HG03469 (cell line): ENCODE measurements at regions not wholly inside any gene's neighbourhood (a gene's known extent, or its start where the extent isn't known, plus 50 kb on each side); places are given as distances from the start of the nearest gene placed in this dataset.
"Not testable (repeated sequence)": the region's sequence is repeated elsewhere in the genome, so short reads cannot be mapped to it uniquely, and the experiment has no call there.

Source experiments
- ATAC-seq: cut with Tn5 transposase; IDR thresholded peaks from one replicate; pipeline ENCODE4 v1.9.1; 2021; ENCODE audit warnings: mild to moderate bottlenecking, moderate library complexity, moderate number of reproducible peaks; ENCODE audit not compliant: unreplicated experiment

DNA sequence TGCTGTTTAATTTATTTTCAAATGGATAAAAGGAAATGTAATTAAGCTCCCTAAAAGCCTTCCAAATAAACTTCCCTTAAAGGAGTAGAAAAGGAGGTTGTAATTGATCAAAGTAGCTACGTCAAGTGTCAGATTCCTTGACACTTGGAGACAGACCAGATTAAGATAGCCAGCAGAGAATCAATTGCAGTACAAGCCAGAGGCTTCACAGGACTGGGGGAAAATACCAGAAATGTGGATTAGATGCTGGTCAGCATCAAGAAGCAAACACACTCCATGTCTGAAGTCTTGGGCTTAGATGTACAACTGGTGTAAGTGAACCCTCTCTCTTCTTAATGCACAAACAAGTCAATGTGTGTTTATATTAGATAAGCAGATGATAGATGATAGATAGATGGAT is 184.9 kb upstream of the TAS2R1 start:
- ATAC-seq: no peak

DNA sequence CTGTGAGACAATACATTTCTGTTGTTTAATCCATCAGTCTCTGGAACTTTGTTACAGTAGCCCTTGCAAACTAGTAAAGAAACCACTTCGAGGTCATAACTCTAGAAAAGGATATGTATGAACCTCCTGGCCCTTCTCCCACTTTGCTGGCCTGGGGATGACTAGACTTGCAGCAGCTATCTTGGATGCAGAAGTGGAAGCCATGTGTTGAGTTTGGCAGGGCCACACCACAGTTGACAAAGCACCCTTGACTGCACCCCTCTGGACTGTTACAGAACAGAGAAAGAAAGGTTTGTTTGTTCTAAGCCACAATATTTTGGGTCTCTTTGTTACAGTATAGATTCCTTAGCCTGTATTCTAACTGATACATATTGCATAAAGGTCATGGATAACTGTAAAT is 183.2 kb upstream of the TAS2R1 start:
- no peak for ATAC-seq

DNA sequence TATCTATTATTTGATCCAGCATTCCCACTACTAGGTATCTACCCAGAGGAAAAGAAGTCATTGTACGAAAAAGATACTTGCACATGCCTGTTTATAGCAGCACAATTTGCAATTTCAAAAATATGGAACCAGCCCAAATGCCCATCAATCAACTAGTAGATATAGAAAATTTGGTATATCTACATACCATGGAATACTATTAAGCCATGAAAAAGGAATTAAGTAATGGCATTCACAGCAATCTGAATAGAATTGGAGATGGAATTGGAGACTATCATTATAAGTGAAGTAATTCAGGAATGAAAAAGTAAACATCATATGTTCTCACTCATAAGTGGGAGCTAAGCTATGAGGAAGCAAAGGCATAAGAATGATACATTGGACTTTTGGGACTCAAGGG is 177.2 kb upstream of the TAS2R1 start:
- not testable (repeated sequence) for ATAC-seq

DNA sequence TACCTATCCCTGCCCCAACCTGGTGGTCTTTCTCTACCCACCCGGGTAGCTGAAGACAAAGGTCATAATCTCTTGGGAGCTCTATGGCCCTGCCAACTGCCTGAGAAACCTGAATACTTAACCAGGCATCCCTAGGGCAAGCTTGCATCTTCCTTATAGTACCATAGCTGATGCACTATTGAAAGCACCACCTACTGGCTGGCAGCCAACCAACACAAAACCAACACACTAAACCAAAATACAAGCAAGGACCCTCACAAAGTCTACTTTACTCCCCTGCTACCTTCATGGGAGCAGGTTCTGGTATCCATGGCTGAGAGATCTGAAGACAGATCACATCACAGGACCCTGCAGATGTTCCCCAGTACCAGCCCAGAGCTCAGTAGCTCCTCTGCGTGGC is 171.8 kb upstream of the TAS2R1 start:
- no peak for ATAC-seq

DNA sequence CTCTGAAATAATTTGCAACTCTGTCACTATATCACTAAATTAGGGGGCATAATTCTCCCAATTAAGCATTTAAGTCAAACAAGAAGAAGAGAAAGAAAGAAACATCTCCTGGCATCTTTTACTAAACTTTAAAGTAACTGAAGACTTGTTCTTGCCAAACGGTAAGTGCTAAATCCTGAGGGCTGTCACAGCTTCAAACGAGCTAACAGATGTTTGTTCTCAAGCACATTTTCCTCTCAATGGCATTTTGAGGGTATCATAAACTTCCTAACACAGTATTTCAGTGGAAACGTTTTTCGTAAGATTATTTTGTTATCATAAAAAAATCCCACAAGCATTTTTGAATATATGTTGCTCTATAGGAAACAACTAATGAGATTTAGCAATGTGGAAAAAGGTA is 169.5 kb upstream of the TAS2R1 start:
- ATAC-seq: no peak

DNA sequence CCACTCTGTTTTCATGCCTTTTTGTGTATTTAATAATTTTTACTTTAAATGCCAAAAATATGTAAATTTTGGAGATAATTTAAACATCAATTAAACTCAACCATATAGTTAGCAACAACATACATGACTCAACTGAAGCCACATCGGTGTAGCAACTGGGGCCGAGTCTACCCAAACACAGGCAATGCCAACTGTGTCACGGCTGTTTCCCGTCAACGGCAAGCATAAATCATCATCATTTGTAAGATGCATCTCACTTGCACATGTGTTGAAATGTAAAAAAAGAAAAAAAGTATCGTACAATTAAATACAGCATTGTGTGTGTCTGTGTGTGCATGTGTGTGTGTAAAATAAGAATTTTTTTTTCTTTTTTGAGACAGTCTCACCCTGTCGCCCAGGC is 160.1 kb upstream of the TAS2R1 start:
- no peak for ATAC-seq

DNA sequence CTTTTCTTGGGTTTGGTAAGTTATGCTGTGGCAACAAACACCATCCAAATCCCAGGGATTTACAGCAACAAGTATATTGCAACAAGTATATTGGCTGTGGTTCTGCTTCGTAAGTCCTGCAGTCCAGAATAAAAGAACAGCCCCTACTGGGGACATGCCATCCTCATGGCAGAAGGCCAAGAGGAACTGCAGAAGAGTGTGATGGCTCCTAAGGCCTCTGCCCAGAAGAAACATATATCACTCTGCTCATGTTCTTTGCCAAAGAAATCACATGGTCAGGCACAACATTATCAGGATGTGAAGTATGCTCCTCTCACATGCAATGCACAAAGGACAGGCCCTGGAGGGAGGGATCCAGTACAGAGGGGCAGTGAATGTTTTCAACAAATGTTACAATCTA is 159.6 kb upstream of the TAS2R1 start:
- no peak for ATAC-seq

DNA sequence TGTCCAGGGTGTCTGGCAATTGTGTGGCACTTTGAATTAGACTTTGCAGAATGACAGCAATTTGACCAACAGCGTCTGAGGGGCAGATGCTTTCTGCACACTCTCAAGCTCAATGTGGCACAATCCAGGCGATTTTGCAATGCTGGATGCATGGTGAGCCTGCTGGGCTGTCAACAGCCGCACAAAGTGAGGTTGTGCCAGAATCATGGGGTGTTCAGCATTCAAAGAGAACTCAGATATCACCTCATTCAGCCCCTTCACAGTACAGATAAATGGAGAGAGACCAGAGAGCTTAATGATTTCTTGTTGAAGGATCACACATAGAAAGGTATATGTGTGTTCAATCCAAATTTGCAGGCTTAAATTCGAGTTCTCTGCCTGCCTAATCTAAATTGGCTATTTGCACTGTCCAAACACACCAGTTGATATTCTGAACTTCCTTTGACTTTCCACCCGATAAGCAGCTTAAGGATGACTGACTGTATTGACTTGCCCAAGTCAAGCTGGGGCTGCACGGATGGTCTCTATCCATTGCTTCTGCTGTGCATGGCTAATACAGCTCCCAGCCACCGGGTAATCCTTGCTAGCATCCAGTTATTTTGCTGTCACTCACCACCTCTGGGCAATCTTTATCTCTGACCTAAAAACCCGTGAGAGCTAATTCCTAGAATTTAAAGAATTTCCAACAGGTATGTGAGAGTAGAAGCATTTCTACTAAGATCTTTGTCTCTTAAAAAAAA is 157.9 kb upstream of the TAS2R1 start:
- no peak for ATAC-seq

DNA sequence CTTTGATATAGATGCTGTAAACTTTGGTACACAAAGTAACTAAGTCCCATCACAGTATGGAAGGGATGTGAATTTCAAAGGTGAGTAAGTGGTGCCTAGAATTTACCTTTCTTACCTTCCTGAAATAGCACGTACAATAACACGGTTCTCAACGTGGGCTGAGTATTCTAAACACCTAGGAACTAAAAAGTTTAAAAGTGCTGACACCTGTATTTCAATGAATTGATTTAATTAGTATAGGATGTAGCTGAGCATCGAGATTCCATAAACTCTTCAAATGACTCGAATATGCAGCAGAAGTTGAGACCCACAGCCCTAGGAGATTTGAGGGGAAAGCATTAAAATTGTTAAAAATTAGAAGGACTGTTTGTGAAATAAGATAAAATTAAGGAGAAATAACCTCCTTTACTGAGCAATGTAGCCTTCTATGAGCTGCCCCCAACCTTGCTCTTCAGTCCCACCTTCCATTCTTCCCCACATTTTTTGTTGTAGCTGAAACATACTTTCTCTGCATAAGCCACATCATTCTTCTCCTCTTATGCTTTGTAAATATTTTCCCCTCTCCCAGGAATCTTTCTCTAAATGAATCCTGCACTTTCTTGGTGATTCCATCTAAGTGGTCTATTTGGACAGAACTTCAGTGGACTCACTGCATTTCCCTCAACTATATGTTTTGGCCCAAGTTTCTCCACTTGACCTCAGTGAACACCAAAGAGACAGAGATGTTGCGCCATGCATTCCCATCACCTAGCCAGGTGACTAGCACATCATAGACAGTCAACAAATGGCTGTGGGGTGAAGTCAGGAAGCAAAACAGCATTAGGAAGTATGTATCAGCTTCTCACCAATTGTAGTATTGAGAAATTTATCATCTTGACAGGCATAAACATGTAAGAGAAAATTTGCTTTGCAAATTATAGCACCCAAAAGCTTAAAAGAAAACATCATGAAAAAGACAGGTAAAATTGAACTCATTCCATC is 156.5 kb upstream of the TAS2R1 start:
- ATAC-seq: no peak

DNA sequence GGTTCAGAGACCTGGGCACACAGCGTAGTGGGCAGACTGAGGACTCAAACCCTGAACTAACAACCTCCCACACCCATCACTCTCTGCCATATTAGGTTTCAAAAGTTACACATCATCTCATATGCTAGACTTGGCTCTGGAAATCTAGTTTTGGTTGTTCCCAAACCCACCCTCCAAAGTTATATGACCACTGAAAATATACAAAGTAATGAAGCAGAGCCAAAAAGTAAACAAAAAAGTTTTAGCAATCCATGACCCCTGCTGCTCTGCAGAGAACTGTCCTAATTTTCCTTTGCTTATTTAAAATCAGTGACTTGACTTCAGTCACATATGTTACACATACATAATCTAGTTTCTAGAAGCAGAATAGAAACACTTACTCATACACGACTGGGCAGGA is 155.6 kb upstream of the TAS2R1 start:
- ATAC-seq: no peak

DNA sequence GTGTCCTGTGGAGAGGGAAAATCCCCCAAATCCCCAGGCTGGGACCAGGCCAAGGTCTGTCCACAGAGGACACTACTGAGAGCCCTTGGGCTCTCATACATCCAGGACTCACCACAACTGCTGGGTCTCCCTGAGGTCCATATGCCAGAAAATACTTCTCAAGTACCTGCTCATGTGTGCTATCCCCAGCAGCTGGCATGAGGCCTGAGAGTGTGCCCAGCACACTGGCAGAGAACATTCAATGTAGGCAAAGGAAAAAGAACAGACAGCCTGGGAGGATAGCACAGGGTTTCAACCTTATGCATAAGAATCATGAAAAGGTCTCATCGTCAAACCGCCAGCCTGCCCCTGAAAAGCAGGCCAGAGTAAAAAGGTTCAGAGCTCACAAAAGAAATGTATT is 154.1 kb upstream of the TAS2R1 start:
- no peak for ATAC-seq

DNA sequence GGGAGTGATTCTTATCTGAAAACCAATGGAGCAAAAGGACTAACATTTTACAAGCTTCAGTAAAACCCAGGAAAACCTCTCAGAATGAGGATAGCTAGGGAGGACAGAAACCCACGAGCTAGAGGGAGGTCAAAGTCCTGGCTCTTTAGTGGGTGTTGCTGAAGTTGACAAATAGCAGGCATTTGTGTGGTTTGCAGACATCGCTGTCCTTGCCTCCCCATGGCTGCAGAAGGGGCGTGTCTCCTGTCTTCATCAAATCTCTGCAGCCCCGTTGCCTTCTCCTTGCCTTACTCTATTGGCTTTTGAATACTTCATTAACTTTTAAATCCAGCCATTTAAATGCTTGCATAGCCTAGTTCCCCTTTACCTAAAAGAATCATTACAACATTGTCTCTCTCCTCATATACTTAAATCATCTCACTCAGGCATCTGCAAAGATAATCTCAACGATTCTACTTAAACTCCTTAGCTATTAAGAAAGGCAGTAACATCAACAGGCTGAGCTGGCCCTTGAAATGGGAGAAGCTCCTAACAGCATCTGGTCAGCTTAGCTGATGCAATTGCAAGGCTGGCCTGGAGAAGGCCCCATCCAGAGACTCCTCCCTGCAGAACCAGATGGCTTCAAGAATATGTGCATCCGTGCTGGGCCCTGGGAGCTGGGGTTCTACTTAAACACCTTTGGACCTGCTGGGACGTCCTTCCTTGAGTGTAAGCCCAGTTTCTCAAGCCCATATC is 152.8 kb upstream of the TAS2R1 start:
- ATAC-seq: no peak

DNA sequence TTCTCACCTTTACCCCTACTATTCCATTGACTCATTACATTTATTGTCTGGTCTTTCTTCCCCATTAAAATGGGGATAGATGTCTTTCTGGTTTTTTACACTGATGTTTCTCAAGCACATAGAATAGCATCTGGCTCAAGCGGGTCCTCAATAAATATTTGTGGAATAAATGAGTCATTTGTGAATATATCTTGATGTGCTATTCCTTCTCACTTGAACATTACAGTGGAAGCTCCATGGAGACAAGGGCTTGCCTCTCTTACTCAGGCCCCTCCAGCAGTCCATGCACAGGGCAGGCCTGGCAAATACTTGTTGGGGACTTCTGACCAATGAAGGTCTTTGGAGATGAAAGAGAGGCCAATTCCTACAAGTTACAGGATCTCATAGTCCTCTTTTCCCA is 151.7 kb upstream of the TAS2R1 start:
- no peak for ATAC-seq

DNA sequence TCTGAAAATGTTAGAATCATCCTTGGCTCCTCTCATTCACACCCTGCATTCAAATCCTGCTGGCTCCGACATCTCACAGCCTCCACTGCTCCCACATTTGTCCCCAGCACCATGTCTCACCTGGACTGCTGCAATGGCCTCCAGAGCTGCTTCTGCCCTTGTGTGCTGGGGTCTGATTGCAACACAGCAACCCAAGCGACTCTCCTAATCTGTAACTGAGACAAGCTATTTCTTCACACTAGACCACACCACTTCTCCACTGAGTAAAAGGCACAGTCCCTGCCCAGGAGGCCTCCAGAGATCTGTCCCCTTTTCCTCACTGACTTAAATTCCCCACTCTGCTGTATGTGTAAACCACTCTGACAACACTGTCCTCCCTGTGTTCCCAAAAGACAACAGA is 151.1 kb upstream of the TAS2R1 start:
- no peak for ATAC-seq

DNA sequence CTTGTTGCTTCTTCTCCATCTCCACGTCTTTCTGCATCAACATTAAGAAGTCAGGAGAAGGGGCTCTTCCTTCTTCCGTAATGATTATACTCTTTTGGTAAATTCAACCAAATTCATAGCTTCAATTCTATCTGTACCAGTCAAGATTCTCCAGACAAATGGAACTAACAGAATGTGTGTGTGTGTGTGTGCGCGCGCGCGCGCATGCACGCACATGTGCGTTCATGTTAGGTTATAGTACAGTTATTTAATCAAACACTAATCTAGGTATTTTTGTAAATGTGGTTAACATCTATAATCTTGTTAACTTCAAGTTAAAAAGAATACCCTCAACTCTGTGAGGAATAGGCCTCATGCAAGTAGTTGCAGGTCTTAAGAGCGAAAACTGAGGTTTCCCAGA is 150.3 kb upstream of the TAS2R1 start:
- ATAC-seq: no peak

DNA sequence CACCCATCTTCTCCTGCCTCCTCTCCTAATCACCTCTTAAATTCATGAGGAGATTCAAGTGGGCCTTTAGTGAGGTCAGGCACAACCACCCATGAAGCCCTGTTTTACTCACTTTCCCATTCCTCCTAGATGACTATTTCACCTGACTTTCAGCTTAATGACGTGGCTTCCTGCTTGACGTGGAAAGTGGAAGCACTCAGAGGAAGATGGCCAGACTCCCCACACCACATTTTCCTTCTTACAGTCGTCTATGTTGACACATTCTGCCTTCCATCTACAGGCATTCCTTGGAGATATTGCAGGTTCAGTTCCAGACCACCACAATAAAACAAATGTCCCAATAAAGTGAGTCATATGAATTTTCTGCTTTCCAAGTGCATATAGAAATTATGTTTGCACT is 146.4 kb upstream of the TAS2R1 start:
- ATAC-seq: no peak

DNA sequence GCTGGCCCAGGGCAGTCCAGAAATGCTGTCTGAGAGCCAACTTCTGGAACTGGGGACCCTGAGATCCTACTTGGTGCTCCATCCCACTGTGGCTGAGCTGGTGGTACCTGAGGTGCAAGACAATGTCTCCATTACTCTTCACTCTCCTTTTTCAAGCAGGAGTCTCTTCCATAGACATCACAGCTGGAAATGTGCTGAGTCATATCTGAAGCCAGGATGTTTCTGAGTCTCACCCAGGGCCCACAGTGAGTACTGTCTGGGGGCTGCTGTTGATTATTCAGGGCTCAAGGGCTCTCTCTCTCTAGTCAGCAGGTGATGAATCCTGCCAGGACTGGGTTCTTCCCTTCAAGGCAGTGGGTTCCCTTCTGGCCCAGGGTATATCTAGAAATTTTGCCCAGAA is 145.2 kb upstream of the TAS2R1 start:
- no peak for ATAC-seq

DNA sequence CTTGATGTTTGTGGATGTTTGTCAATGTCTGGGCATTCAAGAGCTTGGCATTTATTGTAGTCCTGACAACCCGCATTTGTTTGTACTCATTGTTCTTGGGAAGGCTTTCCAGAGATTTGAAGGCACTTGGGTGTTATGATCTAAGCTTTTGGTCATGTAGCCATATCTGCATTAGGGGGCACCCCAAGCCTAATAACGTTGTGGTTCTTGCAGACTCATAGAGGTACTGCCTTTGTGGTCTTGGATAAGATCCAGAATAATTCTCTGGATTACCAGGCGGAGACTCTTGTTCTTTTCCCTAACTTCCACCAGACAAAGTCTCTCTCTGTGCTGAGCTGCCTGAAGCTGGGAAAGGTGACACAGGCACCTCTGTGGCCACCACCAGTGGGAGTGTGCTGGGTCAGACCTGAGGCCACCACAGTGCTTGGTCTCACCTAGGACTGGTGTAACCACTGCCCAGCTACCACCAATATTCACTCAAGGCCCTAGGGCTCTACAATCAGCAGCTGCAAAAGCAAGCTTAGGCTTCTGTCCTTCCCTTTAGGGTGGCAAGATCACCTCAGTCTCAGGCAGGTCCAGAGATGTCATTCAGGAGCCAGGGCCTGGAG is 144.4 kb upstream of the TAS2R1 start:
- ATAC-seq: no peak

DNA sequence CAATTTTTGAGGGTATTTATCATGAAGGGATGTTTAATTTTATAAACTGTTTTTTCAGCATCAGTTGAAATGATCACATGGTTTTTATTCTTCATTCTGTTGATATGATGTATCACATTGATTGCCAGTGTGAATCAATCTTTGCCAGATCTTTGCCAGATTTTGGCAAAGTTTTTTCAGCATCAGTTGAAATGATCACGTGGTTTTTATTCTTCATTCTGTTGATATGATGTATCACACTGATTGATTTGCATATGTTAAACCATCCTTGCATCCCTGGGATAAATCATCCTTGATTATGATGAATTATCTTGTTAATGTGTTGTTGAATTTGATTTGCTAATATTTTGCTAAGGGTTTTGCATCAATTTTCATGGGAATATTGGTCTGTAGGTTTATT is 140.9 kb upstream of the TAS2R1 start:
- no peak for ATAC-seq

DNA sequence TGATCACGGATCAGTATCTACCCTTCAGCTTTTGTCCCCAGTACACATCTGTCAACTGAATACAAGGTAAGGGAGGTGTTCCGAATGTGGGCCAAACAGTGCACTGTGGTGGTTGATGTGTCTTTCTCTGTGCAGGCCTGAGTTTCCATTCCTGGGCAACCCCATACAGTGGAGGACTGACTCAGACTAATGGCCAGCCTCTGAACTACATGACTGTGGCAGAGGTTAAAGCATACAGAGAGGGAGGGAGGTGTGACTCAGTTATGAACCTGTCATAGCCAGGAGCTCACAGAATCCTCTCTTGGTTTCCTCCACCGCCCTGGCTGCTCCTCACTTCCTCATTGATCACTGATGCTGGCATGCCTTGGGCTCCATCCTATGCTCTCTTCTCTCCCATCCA is 136.4 kb upstream of the TAS2R1 start:
- no peak for ATAC-seq
